GM18873 (cell line): ENCODE measurements at regions not wholly inside any gene's neighbourhood (a gene's known extent, or its start where the extent isn't known, plus 50 kb on each side); places are given as distances from the start of the nearest gene placed in this dataset.

Source experiments
- ATAC-seq: cut with Tn5 transposase; IDR thresholded peaks from one replicate; pipeline ENCODE4 v1.9.1; 2021; ENCODE audit warnings: mild to moderate bottlenecking, moderate library complexity, moderate number of reproducible peaks; ENCODE audit not compliant: unreplicated experiment, low FRiP score

DNA sequence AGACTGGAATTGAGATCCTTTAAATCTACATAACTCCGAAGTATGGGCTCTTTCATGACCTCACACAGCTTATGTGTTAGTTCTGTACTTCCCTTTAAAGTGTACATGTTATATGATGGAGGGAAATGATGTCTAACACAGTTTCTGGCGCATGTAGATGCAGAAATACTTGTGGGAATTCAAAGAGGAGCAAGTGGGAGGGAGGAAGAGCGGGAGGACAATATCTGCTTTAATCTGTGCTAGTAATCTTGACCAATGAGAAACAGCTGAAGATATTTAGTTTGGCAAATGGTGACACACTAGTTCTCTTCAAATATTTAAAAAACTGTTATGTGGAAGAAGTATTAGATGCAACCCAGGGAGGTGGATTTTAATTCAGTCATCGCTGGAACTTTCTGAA lies 62.9 kb upstream of the PLEKHG1 start:
- ATAC-seq: no peak

DNA sequence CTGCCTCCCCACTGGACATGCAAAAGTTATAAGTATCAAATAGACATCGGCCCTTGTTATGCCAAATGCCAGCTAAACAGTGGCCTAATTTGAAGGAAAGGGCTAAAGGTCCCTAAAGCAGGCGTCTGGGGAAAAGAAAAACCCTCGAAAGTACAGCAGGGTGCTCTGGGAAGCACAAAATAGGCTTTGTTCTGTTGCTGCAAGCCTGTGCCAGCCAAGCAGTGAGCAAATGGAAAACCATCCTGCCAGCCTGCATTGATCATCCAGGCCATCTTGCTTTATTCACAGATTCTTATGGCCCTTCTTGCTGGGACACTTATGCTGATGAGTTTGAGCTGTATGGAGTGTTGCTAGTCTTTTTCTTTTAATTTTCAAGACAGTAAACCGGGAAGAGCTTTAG lies 62.2 kb upstream of the PLEKHG1 start:
- ATAC-seq: no peak

DNA sequence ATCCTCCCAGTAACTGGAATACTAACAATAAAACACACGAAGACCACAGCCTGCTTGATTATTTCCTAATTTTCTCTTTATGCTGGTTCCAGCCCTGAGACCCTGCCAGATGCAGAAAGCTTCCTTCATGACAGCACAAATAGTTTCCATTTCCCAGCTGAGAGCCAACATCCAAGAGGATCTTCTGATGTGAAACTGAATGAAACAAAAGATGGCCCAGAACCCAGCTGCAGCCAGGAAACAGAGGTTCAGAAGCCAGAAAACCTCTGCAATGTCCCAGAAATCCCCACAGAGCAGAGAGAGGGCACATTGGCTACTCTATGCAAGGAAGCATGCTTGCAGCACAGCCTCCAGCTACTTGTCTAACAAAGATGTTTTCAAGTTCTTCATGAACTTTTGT lies 61.8 kb upstream of the PLEKHG1 start:
- no peak for ATAC-seq

DNA sequence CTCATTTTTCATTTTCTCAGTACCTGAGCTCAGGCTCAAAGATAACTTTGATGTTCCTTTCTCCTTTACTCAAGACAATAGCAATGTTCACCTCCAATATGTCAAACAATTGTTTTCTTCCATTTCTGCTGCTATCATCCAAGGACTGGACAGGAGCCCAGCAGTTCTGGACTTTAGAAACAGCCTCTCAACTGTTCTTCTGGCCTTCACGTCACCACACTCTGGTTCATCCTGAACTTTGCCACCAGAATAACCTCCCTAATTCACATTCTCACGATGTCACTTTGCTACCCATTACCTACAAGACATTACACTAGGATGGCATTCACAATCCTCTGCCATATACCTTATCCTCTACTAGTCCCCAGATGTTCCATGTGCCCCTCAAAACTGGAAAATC lies 60.6 kb upstream of the PLEKHG1 start:
- no peak for ATAC-seq

DNA sequence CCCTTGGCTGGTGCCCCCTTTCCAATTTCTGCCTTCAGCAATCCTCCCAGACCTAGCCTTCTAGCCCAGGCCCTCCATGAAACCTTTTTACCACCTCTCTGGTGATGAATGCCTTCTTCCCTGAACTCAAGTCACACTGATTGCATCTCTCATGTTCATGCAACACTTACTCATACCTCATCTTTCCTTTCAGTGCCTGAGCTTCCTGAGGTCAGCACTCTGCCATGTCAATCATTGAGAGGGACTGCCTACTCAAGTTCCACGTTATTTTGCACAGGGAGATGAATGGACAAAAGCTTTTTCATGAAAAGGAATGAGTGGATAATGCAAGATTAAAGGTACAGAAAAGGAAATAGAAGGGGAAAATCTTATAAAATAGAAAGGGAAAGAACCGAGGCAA lies 60.1 kb upstream of the PLEKHG1 start:
- no peak for ATAC-seq

DNA sequence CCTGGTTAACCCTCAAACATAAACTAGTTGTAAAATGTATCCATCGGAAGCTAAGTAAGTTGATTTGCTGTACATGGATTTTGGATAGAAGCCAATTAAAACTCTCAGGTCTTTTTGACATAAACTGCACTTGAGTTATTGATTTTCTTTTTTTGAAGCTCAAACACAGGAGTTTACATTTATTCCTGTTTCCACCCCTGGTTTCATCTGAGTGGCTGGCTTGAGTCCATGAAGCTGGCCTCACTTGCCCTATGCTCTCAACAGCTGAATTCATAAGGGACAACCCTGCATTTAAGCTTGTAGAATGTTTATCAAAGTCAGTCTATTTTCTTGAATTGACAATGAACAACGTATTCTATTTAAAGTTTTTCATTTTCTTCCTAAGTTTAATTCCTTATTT lies 58.1 kb upstream of the PLEKHG1 start:
- no peak for ATAC-seq

DNA sequence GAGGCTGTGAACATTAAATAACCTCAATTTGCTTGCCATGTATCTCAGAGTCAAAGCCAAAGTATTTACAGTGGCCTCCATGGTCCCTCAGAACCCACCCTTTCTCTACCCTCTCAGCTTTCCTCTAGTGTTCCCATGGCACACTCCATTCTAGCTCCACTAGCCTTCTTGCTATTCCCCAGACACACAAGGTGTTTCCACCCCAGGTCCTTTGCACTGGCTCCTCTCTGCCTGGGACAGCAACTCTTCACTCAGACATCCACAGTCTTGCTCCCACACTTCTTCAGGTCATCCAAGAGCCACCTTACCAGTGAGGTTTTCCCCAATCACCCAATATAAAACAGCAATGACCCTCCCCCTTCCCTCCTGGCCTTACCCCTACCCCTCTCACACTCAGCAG lies 56.5 kb upstream of the PLEKHG1 start:
- ATAC-seq: no peak

DNA sequence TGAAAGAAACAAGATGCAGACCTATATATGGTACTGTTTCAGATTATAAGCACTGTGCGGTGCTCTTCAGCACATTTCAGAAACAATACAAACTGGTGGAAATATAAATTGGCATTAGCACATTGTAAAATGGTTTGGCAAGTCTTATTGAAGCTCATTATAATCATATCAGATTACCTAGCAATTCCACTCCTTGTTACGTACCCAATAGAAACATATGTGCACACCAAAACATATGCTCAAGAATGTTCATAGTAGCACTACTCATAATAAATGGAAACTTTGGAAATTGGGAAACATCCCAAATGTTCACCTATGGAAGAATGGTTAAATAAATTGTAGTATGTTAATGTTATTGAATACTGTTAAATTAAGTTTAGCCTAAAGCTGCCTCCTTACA lies 54.9 kb upstream of the PLEKHG1 start:
- no peak for ATAC-seq

DNA sequence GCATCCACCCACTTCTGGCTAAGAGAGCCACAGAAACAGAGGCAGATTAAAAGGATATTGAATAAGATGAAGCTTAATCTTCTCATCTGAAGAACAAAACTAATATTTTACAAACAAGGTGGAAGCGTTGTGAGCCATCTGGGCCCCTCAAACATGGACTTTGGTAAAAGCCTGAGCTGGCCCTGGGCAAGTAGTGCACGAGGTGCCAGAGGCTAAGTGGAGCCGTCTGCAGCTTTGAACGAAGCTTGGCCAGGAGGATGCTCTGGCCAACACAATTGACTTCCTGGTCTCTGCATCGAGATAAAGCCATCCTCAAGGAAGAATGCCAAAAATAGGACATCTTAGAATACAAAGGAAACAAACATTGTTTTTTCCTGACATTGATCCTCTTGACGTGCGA lies 53.2 kb upstream of the PLEKHG1 start:
- no peak for ATAC-seq

DNA sequence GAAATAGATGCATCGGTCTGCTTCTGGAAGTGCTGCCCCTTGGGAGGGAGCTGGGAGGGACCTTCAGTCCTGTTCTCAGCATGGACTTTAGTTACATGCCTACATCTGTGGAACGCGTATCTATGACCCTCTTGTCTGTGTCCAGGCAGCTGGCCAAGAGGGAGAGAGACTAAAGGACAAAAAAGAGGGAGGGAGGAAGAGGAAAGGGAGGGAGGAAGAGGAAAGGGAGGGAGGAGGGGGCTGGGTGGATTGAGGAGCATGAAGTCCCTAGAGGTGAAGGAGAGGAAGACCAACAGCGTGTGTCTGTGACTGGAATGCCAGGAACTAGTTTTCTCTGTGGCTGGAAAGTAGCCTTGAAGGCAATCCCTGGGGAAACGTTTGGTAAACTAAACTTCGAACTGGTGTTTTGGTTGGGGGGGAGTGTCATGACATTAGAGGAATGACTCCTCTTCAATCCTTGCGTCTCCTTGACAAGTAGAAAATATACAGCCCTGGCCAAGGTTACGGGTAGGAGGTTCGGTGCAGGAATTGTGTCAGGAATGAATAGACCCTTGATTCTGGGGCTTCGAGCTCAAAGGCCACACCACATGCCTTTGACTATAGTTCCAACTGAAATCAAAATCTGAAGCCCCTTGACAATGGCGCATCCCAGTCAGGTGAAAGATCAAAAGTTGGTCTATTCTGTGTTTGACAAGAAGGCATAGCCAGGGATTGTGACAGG lies 52.0 kb upstream of the PLEKHG1 start:
- ATAC-seq: no peak

DNA sequence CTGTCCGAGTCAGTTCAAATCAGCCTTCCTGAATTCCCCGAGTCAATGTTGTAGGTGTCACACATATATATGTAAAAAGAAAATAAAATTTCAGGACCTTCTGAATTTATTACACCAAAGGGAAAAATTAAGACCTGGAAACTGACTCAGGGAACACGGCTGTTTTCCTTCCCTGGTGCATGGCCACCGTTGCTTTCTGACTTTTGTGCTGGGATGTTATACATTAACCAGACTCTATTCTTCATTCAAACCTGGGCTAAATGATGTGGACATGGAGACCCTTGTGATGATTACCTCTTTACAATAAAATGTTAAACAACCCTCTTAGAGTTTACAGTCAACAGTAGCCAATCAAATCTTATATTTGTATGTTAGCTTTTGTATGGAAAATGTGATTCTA lies 51.4 kb upstream of the PLEKHG1 start:
- no peak for ATAC-seq

DNA sequence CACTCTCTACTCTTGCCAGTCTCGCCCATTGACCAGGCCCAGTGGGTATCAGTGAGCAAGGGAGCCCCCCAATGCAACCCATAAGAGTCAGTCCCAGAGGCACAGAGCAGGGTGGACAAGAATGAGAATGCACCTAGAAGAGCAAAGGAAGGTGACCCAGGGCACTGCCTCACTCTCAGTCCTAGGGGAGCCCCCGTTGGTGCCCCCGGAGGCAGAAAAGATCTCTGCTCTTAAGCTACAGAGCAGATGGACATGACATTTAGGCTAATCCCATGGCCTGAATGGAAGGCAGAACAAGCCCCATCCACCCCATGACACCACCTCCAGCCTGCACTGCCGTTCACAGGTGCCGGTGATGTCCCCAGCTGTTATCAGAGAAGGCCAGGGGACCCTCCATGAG lies 50.7 kb upstream of the PLEKHG1 start:
- ATAC-seq: no peak

DNA sequence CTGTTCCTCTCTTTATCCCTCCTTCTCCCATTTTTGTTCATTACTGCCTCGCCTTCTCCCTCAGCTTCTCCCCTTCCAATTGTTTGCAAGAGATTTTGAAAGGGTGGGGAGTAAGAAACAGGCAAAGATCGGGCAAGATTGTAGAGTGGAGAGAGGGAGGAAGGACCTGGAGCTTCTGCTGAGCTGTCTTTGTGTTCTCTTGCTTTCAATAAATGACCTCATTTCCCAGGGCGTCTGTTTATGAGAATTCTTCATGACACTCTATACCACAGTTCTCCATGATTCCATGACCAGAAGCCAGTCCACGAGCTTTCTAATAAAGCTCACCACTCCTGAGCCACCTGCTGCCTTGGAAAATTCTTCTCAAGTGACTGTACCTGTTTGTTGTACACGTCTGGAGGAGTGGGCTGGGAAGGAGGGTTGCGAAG lies 50.0 kb upstream of the PLEKHG1 start:
- no peak for ATAC-seq
